CD4-positive, alpha-beta T cell treated with Interleukin-2 at 100 ng/mL for 4 hours (primary cell): ENCODE measurements at regions not wholly inside any gene's neighbourhood (a gene's known extent, or its start where the extent isn't known, plus 50 kb on each side); places are given as distances from the start of the nearest gene placed in this dataset.

Experiments used
- DNase-seq: peaks from one replicate; pipeline ENCODE4 v3.0.0-alpha.2; 2020; ENCODE audit warnings: low spot score

DNA sequence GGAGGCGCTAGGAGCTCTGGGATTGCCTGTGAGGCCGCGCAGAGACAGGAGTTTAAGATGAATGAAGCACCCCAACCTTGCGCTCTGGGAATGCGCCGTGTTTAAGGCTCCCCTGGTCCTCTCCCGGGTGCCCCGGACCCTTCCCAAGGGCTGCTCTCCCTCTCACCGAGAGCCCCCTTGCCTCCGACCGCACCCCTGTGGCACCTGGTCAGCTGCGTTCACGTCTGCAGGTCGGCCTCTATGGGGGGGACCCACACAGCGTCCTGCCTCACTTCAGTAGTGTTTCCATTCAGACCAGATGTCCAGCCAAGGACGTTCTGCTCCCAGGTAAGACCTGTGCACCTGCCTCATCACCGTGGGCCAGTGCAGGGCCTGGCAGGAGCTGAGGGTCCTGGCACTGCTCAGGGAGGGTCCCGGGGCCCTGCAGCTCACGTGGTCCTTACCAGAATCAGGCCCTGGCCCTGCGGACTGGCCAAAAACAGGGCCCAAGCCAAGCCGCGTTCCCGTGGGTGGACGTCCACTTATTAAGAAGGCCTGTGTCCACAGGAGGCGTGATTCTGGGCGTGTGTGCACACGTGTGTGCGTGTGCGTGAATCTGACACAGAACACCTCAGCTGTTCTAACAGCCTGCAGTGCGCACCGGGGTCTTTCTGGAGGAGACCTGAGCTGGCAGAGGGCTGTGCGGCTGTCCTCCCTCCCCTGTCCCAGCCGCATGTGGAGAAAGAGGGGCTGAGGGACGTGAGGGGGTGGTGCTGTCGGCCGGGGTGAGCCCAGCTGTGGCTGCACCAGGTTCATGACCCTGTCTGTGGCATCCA is 79.9 kb upstream of the BHLHE23 start:
- no peak for DNase-seq

DNA sequence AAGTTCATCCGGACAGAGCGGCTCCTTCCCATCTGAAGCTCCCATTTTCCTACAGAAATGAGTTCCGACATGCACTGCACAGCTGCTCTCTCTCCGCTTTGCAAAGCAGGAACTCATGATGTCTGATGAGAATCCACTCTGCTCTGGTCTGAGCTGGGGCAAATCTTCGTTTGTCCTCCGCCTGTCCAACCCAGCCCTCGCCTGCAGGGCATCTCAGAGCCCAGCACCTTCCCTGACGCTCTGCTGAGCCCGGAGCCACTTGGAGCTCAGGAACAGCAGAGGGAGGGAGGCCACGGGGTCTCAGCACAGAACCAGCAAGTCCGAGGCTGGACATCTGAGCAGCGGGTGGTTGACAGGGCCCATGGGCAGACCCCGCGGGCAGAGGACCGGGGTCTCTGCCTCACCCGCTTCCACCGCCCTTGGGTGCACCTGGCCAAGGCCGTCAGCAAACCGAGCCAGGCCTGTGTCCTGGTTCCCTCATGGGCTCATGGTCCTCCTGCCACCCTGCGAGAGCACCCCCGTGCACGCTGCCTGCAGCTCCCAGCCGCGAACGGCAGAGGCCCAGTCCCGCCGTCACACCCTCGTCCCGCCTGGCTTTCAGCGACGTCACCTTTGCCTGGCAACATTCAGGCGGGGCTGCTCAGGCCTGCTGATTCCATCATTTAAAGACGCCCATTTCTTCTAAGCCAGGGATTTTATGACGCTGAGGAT is 78.5 kb upstream of the BHLHE23 start:
- no peak for DNase-seq

DNA sequence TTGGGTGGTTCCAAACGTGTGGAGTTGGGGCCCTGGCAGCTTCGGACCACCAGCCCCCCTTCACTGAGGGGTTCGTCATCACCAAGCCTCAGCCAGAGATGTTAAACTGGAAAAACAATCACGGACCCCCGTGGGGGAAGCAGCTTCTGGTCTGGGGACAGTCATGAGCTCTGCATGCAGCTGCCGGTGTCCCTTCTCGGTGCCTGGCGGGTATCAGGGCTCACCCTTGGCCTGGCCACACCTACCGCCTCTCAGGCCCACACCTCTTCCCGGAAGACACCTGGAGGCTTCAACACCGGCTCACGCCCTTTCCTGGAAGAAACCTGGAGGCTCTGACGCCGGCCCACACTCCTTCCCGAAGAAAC is 77.8 kb upstream of the BHLHE23 start:
- DNase-seq, result no peak

DNA sequence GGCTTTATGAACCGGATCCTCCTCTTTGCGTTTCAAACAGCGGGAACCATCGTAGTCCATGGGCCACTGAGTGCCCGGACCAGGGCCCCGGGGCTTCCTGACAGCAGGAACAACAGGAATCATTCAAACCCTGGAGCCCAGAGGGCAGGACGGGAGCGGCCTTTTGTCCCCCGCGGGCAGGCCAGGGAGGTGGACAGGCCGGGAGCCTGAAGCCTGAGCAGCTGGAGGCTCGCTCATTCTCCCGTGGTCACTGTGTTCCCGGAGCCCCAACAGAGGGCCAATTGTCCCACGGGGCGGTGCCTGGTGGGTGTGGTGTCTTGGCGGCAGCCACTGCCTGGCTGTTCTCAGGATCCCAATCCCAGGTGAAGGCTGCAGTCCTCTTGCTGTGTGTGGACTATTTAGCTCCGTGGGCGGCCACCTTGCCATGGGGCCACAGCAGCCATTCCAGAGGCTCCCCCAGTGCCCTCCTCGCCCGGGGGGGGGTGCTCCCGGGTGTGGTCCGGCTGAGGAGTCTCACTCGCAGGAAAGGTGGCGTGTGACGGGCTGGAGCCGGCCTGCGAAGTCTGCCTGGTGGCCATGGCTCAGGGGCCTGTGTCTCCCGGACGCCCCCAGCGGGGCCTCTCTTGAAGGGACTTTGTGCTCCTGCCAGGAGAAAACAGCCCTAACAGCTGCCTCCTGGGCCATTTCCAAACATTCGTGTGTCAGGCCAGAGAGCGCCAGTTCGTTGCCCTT is 77.2 kb upstream of the BHLHE23 start:
- no peak for DNase-seq

DNA sequence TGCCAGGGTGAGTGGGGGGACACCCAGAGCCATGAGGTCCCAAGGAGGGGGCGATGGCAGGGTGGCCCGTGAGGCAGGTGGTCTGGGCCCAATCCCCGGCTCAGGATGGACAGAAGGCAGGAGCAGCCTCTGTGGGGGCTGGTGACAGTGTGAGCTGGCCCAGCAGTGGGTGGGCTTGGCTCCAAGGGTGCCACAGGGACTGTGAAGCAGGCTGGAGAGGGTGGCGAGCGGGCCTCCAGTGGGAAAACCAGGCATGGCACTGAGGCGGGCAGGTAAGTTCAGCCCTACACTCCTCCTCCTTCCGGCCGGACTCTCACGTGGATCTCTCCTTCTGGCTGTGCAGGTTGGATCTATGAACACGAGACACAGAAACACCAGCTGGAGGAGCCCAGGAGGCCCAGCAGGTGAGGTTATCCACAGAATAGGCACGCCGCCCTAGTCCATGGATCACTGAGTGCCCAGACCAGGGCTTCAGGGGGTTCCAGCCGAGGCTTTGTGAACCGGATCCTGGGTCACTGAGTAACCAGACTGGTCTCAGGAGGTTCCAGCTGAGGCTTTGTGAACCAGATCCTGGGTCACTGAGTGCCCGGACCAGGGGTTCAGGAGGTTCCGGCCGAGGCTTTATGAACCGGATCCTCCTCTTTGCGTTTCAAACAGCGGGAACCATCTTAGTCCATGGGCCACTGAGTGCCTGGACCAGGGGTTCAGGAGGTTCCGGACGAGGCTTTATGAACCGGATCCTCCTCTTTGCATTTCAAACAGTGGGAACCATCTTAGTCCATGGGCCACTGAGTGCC is 76.4 kb upstream of the BHLHE23 start:
- DNase-seq, result no peak

- no peak for DNase-seq
Measured at GRCh38 chr20:63082308-63082938, 75.7 kb upstream of the BHLHE23 start.

DNA sequence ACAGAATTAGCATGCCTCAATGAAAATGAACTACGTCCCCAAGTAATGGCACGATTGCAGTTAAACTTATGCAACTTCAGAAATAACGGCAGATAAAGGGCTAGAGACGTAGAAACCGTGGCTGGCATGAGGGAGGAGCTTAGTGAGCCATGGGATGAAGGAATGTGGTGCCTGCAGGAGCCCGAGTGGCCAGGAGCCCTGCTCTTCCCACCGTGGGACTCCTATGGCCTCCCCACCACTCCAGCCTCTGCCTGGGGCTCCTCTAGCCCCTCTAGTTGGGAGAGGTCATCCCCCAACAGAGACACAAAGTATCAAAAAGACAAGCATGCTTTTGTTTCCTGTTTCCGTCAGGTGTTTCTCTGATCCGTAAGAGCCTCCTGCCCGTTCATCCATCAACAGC is 75.1 kb upstream of the BHLHE23 start:
- DNase-seq, result no peak

- DNase-seq, result no peak
Measured at GRCh38 chr20:63081351-63081750, 74.6 kb upstream of the BHLHE23 start.

GRCh38 chr20:63080811-63081210 is 74.0 kb upstream of the BHLHE23 start:
- no peak for DNase-seq

- no peak for DNase-seq
Measured at GRCh38 chr20:63080411-63080810, 73.6 kb upstream of the BHLHE23 start.

GRCh38 chr20:63079971-63080370 is 73.2 kb upstream of the BHLHE23 start:
- no peak for DNase-seq

DNA sequence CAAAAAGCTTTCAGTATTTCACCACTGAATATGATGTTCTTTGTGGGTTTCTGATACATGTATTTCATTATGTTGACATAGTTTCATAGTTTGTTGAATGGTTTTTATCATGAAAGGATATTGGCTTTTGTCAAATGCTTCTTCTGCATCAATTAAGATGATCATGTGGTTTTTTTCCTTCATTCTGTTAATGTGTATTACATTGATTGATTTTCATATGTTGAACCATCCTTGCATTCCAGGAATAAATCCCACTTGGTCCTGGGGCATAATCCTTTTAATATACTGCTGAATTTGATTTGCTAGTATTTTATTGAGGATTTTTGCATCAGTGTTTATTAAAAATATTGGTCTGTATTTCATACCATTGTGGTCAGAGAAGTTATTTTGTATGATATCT is 70.9 kb upstream of the BHLHE23 start:
- no peak for DNase-seq

GRCh38 chr20:63076421-63076820 is 69.7 kb upstream of the BHLHE23 start:
- no peak for DNase-seq

- DNase-seq, result no peak
Measured at GRCh38 chr20:63074631-63075030, 67.9 kb upstream of the BHLHE23 start.

DNA sequence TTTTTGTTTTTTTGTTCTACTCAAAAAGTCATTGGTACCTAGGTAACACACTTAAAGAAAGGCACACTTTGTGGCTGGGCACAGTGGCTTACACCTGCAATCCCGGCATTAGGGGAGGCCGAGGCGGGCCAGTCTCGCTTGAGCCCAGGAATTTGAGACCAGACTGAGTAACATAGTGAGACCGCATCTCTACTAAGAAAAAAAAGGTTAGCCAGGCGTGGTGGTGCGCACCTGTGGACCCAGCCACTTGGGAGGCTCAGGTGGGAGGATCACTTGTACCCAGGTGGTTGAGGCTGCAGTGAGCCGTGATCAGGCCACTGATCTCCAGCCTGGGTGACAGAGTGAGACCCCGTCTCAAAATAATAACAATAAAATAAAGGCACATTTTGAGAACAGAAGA is 67.4 kb upstream of the BHLHE23 start:
- no peak for DNase-seq

DNA sequence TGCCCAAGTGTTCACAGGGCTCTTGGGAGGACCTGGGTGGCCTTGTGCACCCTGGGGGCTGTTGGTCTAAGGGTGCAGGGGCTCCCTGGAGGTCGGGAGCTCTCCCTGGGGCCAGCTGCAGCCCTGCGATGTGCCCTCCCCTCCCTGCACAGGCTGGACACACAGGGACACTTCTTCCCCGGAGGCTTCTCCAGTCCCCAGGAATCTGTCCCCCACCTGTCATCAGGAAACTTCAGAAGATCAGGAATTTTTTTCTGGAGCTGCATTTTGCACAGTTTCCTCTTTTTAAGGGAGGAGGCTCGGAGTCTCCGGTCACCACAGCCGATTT is 66.9 kb upstream of the BHLHE23 start:
- DNase-seq, result no peak

DNA sequence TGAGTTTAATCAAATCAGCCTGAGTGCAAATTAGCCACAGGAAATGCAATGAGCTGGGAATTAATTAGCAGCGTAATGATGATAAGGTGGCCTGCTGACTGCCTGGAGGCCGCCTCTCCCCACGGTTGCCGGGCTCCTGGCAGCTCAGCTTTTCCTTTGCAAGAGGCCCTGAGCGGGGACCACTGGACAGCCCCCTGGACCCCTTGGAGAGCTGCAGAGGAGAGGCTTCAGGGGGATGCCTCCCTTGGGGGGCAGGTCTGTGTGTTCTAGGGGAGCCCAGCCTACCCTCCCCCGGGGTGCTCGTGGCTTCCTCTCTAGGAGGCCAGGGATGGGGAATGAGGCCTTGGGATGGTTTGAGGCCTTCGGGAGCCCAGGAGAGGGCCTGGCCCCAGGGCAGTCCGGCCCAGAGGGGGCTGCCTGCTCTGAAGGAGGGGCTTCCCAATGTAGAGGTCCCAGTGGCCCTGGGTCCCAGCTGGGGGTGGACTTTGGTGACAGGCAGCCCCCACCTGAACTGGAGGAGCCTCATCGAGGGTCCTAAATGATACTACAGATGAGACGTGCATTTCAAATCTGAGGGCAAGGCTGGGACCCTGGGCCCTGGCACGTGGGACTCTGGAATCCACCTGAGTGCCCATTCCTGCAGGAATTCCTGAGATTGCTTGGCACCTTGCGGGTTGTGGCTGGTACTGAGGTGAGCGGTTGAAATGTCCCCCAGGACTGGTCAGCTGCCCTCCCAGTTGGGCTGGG is 66.4 kb upstream of the BHLHE23 start:
- no peak for DNase-seq

GRCh38 chr20:63072231-63072791 is 65.5 kb upstream of the BHLHE23 start:
- DNase-seq, result no peak

DNA sequence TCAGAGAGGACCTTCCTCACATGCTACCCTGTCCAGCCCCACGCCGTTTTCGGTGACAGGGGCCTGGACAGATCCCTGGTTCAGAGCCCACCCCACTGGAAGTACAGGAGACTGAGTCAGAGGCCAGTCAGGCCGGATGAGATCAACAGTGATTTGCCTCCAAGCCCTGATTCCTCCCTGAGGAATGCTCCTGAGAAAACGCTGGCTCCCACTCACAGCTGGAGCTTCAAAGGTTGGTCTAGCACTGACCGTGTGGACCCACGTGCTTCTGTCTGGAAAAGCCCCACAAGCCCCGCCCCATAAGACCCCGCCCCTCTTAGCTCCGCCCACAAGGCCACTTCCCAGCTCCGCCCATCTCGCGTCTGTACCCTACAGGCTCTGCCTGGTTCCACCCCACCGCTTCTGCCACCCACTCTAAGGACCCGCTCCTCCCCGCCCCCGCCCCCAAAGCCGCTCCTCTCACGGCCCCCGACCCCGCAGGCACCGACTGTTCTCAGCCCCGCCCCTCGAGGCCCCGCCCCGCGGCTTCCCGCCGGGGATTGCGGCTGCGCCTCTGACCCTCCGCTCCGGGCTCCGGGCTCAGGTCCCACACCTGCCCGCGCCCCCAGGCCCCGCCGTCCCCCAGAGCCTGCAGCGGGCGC is 64.9 kb upstream of the BHLHE23 start:
- no peak for DNase-seq

DNA sequence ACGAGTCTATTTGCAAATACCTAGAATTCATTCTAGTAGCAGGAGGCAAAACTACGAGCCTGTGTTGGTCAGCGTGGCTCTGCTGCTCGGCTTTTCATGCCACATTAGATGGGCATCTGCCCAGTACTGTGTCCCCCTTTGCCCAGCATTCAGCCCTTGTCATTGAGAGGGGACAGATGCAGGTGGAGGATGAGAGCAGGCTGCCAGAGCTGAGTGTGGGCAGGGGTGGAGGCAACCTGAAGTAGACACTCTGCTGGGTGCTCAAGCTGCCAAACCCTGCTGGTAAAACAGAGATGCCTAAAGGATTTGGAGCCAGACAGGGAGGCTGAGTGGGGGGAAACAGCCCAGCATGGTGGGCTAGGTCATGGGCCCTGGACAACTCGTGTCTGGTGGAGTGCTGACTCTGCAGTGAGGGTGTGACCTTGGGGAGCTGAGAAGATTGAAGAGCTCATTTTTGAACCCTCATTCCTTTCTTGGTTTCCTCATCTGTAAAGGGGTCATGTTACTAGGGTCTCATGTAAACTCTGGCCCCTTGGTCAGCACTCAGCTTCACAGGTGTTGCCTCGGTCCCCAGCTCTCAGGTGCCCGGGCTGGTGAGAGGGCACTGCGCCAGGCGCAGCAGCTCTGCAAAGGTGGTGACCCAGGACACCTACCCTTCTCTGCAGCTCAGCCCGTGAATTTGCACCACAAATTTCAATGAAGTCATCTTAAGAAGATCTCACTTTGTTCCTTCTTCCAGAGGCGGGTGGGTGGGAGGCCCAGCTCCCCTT is 64.2 kb upstream of the BHLHE23 start:
- DNase-seq, result no peak
